KMS-11 (cell line): ENCODE measurements at regions not wholly inside any gene's neighbourhood (a gene's known extent, or its start where the extent isn't known, plus 50 kb on each side); places are given as distances from the start of the nearest gene placed in this dataset.

Experiments
- H2AFZ ChIP-seq: fragments of 200-600 bp; sonication (generic); 2 replicates; pipeline ENCODE4 v1.6.1; 2016; ENCODE audit warnings: antibody characterized with exemption, mixed run types, low read depth
- H3K27ac ChIP-seq: fragments of 200-600 bp; sonication (generic); 2 replicates; pipeline ENCODE4 v1.6.1; 2016; ENCODE audit warnings: mild to moderate bottlenecking, mixed run types
- H3K27me3 ChIP-seq: fragments of 200-600 bp; sonication (generic); 2 replicates; pipeline ENCODE4 v1.6.1; 2017; ENCODE audit warnings: mild to moderate bottlenecking, low read depth, mixed run types, moderate library complexity; ENCODE audit not compliant: insufficient read depth
- H3K36me3 ChIP-seq: fragments of 200-600 bp; sonication (generic); 2 replicates; pipeline ENCODE4 v1.6.1; 2017; ENCODE audit warnings: mild to moderate bottlenecking, mixed run types; ENCODE audit not compliant: insufficient read depth
- H3K4me1 ChIP-seq: fragments of 200-600 bp; sonication (generic); 2 replicates; pipeline ENCODE4 v1.6.1; 2016; ENCODE audit warnings: mild to moderate bottlenecking, low read depth, mixed run types; ENCODE audit not compliant: poor library complexity, severe bottlenecking
- H3K4me2 ChIP-seq: fragments of 200-600 bp; sonication (generic); 2 replicates; pipeline ENCODE4 v1.7.0; 2016; ENCODE audit warnings: mild to moderate bottlenecking, mixed run types
- H3K4me3 ChIP-seq: fragments of 200-600 bp; sonication (generic); IDR thresholded peaks from 2 replicates; pipeline ENCODE4 v1.6.1; 2017; ENCODE audit warnings: low read depth, low read length, mixed read lengths; ENCODE audit not compliant: insufficient read depth
- H3K79me2 ChIP-seq: fragments of 200-600 bp; sonication (generic); 2 replicates; pipeline ENCODE4 v1.6.1; 2016; ENCODE audit warnings: low read depth, mixed run types; ENCODE audit not compliant: insufficient read depth
- H3K9ac ChIP-seq: fragments of 200-600 bp; sonication (generic); 2 replicates; pipeline ENCODE4 v1.6.1; 2016; ENCODE audit warnings: mild to moderate bottlenecking, mixed run types
- H4K20me1 ChIP-seq: fragments of 200-600 bp; sonication (generic); 2 replicates; pipeline ENCODE4 v1.6.1; 2016; ENCODE audit warnings: mild to moderate bottlenecking, mixed run types; ENCODE audit not compliant: insufficient read depth
- CTCF ChIP-seq: fragments of 200-600 bp; sonication (generic); conservative IDR thresholded peaks from 2 replicates; pipeline ENCODE4 v1.6.1; 2017; ENCODE audit warnings: low read depth, mild to moderate bottlenecking, antibody characterized with exemption, low read length, moderate library complexity, mixed read lengths

- no peak overlapping the region for H3K27ac ChIP-seq
- H3K9ac ChIP-seq: no peak overlapping the region
- no peaks in the 10 kb centered on the region for H3K27me3 ChIP-seq
- H3K4me2 ChIP-seq: no peak overlapping the region
- no peak overlapping the region for H2AFZ ChIP-seq
- no peak overlapping the region for H3K4me3 ChIP-seq
- no peaks in the 10 kb centered on the region for H4K20me1 ChIP-seq
- H3K36me3 ChIP-seq: no peaks in the 10 kb centered on the region
- TF ChIP-seq CTCF: no peak
- no peaks in the 10 kb centered on the region for H3K4me1 ChIP-seq
- H3K79me2 ChIP-seq: no peaks in the 10 kb centered on the region
These were observed 819.6 kb upstream of the EPHA5 start for GRCh38 chr4:66489783-66490452.

DNA sequence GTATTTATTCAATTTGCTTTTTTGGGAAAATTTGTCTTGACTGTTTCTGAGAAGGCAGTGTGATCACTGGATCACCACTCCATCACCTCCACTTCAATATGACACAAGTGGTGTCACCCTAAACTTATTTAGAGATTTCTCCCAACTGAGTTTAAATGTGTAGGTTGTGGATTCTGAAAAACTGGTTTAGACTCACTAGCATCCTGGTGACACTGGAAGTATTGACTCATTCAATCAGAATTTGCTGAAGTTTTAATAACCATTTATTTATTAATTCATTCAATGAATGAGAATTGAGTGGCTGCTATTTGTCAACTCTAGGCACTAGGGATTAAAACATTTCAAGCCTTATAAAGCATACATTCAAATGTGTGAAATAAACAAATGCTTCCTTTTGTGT is 819.1 kb upstream of the EPHA5 start:
- Histone ChIP-seq H3K4me1 (no peaks in the 10 kb centered on the region), H4K20me1 (no peaks in the 10 kb centered on the region), H3K27me3 (no peaks in the 10 kb centered on the region), H3K4me3 (no peak overlapping the region), H3K4me2 (no peak overlapping the region), H3K27ac (no peak overlapping the region), H3K9ac (no peak overlapping the region), H2AFZ (no peak overlapping the region), H3K36me3 (no peaks in the 10 kb centered on the region), H3K79me2 (no peaks in the 10 kb centered on the region)
- no peak for TF ChIP-seq CTCF

- H3K9ac ChIP-seq: no peak overlapping the region
- H3K27me3 ChIP-seq: no peaks in the 10 kb centered on the region
- no peaks in the 10 kb centered on the region for H4K20me1 ChIP-seq
- no peaks in the 10 kb centered on the region for H3K36me3 ChIP-seq
- no peak overlapping the region for H3K4me2 ChIP-seq
- TF ChIP-seq CTCF: no peak
- no peak overlapping the region for H2AFZ ChIP-seq
- no peak overlapping the region for H3K27ac ChIP-seq
- H3K4me1 ChIP-seq: no peaks in the 10 kb centered on the region
- no peaks in the 10 kb centered on the region for H3K79me2 ChIP-seq
- H3K4me3 ChIP-seq: no peak overlapping the region
These were observed 815.8 kb upstream of the EPHA5 start for GRCh38 chr4:66486068-66486467.

GRCh38 chr4:66482186-66482585 is 811.9 kb upstream of the EPHA5 start:
- Histone ChIP-seq H2AFZ (no peak overlapping the region), H3K27ac (no peak overlapping the region), H3K9ac (no peak overlapping the region), H4K20me1 (no peaks in the 10 kb centered on the region), H3K4me1 (no peaks in the 10 kb centered on the region), H3K36me3 (no peaks in the 10 kb centered on the region), H3K4me3 (no peak overlapping the region), H3K4me2 (no peak overlapping the region), H3K27me3 (no peaks in the 10 kb centered on the region), H3K79me2 (no peaks in the 10 kb centered on the region)
- TF ChIP-seq CTCF: no peak
